Upper lobe of right lung (tissue), 1 donor: ENCODE measurements at regions not wholly inside any gene's neighbourhood (a gene's known extent, or its start where the extent isn't known, plus 50 kb on each side); places are given as distances from the start of the nearest gene placed in this dataset.

Experiments
- ATAC-seq: fragments of 200-7000 bp; cut with Tn5 transposase; one replicate; pipeline ENCODE4 v1.9.1; 2020; ENCODE audit warnings: mild to moderate bottlenecking, moderate library complexity
- DNase-seq: peaks from one replicate; pipeline ENCODE4 v3.0.0-alpha.2; 2020
- H3K27ac ChIP-seq: fragments of 200-600 bp; one replicate; pipeline ENCODE4 v1.8.0; 2022
- H3K27me3 ChIP-seq: fragments of 200-600 bp; one replicate; pipeline ENCODE4 v1.8.0; 2022; ENCODE audit warnings: mild to moderate bottlenecking
- H3K36me3 ChIP-seq: fragments of 200-600 bp; one replicate; pipeline ENCODE4 v1.8.0; 2022
- H3K4me1 ChIP-seq: fragments of 200-600 bp; one replicate; pipeline ENCODE4 v1.8.0; 2022
- H3K4me3 ChIP-seq: fragments of 200-600 bp; one replicate; pipeline ENCODE4 v1.8.0; 2022; ENCODE audit warnings: mild to moderate bottlenecking
- H3K9me3 ChIP-seq: fragments of 200-600 bp; one replicate; pipeline ENCODE4 v1.8.0; 2022
- CTCF ChIP-seq: fragments of 200-600 bp; IDR thresholded peaks from one replicate; pipeline ENCODE4 v1.8.0; 2022; ENCODE audit warnings: antibody characterized with exemption
- intact Hi-C: fragments of 100-400 bp; cut with DNase I; formaldehyde crosslinking; loops from one replicate; pipeline ENCODE4 v1.11.0; 2022
- donor health status: DM: no; HTN: yes; CAD: no; lungs with severe emphysema.

- no peak for DNase-seq
- Histone ChIP-seq H3K27me3 (no peaks in the 10 kb centered on the region), H3K36me3 (no peaks in the 10 kb centered on the region), H3K4me1 (no peaks in the 10 kb centered on the region), H3K4me3 (no peak overlapping the region), H3K9me3 (no peaks in the 10 kb centered on the region), H3K27ac (no peak overlapping the region)
- TF ChIP-seq CTCF, result no peak
- no peak for ATAC-seq
- intact Hi-C loops, result no loop called here
Measured at GRCh38 chr18:72360634-72361033, 183.5 kb downstream of the CBLN2 start.

GRCh38 chr18:72342933-72343332 is 201.2 kb downstream of the CBLN2 start:
- intact Hi-C loops, result no loop called here
- DNase-seq (no peak), ATAC-seq (no peak)
- TF ChIP-seq CTCF, result no peak
- H3K9me3 ChIP-seq, result no peaks in the 10 kb centered on the region
- no peaks in the 10 kb centered on the region for H3K36me3 ChIP-seq
- H3K4me3 ChIP-seq, result no peak overlapping the region
- H3K27ac ChIP-seq, result no peak overlapping the region
- no peaks in the 10 kb centered on the region for H3K4me1 ChIP-seq
- H3K27me3 ChIP-seq, result no peaks in the 10 kb centered on the region

- ATAC-seq (no peak), DNase-seq (no peak)
- H3K36me3 ChIP-seq, result no peaks in the 10 kb centered on the region
- H3K9me3 ChIP-seq, result no peaks in the 10 kb centered on the region
- H3K27ac ChIP-seq, result no peak overlapping the region
- H3K4me1 ChIP-seq, result no peaks in the 10 kb centered on the region
- no peaks in the 10 kb centered on the region for H3K27me3 ChIP-seq
- H3K4me3 ChIP-seq, result no peak overlapping the region
- intact Hi-C loops, result no loop called here
- TF ChIP-seq CTCF, result no peak
Measured at GRCh38 chr18:72339976-72340375, 204.2 kb downstream of the CBLN2 start.

- H3K27me3 ChIP-seq, result no peaks in the 10 kb centered on the region
- H3K36me3 ChIP-seq, result no peaks in the 10 kb centered on the region
- H3K4me1 ChIP-seq, result no peaks in the 10 kb centered on the region
- TF ChIP-seq CTCF, result no peak
- no peak overlapping the region for H3K27ac ChIP-seq
- ATAC-seq, result no peak
- intact Hi-C loops, result no loop called here
- H3K4me3 ChIP-seq, result no peak overlapping the region
- H3K9me3 ChIP-seq, result no peaks in the 10 kb centered on the region
- no peak for DNase-seq
Measured at GRCh38 chr18:72336786-72337185, 207.4 kb downstream of the CBLN2 start.

- DNase-seq (no peak), ATAC-seq (no peak)
- intact Hi-C loops, result no loop called here
- TF ChIP-seq CTCF, result no peak
- Histone ChIP-seq H3K27ac (no peak overlapping the region), H3K36me3 (no peaks in the 10 kb centered on the region), H3K27me3 (no peaks in the 10 kb centered on the region), H3K4me3 (no peak overlapping the region), H3K4me1 (no peaks in the 10 kb centered on the region), H3K9me3 (no peaks in the 10 kb centered on the region)
Measured at GRCh38 chr18:72329533-72329932, 214.6 kb downstream of the CBLN2 start.

- ATAC-seq (no peak), DNase-seq (no peak)
- intact Hi-C loops, result no loop called here
- Histone ChIP-seq H3K4me3 (no peak overlapping the region), H3K27me3 (no peaks in the 10 kb centered on the region), H3K36me3 (no peaks in the 10 kb centered on the region), H3K27ac (no peak overlapping the region), H3K9me3 (no peaks in the 10 kb centered on the region), H3K4me1 (no peaks in the 10 kb centered on the region)
- no peak for TF ChIP-seq CTCF
Measured at GRCh38 chr18:72325307-72325706, 218.8 kb downstream of the CBLN2 start.
